GM18502 (cell line): ENCODE measurements at regions not wholly inside any gene's neighbourhood (a gene's known extent, or its start where the extent isn't known, plus 50 kb on each side); places are given as distances from the start of the nearest gene placed in this dataset.

Source experiments
- ATAC-seq: cut with Tn5 transposase; IDR thresholded peaks from one replicate; pipeline ENCODE4 v1.9.1; 2021; ENCODE audit warnings: mild to moderate bottlenecking; ENCODE audit not compliant: unreplicated experiment, poor library complexity

DNA sequence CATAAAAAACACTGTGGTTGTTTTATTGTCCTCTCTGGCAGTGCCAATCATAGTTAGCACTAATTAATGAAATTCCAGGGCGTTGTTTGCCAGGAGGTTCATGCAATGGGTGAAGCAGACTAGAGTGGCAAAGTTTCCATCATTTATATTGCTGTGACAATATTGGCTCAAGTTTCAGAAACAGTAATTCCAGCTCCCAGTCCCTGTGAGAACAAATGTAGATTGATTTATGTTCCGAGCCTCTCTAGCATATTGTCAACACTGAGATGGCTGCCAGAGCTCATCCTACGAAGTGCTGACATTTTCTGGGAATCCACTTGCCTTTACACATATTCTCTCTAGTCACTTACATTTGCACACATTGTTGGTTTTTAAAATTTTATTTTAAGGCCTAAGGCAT lies 440.0 kb upstream of the IGFBP7 start:
- no peak for ATAC-seq

DNA sequence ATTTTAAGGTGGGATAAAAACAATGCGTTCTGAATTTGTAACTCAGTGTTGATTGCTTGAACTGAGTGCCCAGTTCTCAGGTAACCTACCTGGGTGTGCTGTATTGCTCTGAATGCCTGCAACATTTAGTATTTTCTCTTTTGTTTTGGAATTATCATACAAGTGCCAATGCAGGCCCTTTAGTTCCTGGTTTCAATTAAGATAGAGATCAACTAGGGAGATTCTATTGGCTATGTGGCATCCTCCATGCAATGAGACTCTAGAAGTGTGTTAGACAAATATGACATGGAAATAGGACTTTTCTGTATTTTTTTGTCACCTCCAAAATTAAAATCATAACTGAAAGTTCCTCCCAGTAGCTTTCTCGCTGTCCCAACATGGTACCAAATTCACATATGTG lies 438.7 kb upstream of the IGFBP7 start:
- ATAC-seq, result no peak

DNA sequence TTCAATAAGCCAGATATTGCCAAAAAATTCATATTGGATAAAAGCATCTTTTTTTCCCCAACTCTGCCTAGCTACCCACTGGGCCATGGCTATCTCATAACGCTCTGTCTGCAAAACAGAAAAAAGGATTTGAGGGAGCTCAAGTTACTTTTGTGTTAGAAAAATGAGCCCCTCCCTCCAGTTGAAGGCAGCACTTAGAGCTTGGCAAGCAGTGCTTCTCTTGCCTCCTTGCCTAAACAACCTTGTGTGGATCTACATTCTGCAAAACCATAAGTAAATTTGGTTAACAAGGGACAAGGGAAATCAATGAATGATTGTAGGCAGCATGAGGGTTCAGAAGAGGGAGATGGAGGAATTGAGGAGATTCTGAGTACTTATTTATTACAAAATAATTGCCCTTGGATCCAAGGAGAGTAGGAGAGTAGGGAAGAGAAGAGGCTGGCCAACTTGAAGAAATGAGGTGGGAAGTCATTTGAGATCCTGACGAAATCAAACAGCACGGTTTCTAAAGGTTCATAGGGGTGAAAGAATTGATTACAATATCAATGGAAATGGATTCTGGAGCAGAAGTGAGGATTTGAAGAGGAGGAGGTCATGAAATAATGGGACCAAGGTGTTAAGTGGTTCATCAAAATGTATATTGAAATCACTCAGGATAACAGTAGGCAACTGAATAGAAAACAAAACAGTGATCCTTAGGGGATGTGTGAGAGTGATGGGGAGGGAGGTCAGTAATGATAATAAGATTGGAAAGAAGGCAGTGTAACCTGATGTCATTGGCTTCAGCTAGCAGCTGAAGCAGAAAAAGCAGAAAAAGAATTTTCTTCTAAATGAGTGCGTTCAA lies 434.8 kb upstream of the IGFBP7 start:
- no peak for ATAC-seq

DNA sequence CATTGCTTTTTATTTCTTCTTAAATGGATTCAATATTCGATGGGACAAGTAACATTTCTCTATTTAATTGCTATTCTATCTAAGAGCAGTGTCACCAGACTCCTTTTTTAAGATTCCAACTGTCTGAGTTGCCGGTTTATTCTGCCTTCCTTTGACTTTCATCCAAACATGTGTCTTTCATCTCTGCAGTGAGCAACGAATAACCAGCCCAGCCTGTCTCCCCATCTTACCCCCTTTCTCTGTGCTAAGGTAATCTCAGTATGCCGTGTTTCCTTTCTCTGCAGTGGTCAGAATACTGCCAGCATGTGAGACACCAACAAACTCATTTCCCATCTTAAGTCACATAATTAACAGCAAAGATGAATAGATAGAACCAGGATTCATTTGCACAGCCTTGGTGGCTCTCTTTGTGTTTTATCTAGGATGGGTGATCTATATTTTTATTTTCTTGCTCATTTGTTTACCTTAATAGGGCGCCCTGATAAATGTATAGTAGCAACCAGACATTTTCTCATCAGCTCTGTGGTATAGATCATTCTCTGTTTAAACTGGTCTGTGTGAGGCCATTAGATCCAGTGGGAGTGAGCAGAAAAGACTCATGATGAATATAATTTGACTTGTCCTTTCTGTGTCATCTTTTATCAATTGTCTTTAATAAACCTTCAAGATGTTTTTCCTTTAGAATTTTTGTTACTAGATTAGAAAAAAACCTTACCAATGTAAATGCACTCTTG lies 394.8 kb upstream of the IGFBP7 start:
- no peak for ATAC-seq

DNA sequence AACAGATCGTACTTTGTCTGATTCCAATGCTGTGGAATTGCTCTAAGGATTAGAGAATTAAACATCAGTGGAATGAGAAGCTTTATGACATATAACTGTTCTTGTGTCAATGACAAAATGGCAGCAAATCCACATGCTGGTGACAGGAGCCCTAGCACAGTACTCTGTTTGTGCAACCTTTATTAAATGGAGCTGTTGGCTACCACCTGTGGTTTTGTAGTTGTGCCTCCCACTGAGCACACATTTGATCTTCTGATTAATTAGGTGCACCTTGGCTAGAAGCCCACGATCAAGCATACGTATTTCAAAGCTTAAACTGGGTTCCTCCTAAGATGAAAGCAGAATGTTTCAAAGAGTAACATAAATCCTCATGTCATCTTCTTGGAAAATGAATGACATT lies 394.0 kb upstream of the IGFBP7 start:
- no peak for ATAC-seq

DNA sequence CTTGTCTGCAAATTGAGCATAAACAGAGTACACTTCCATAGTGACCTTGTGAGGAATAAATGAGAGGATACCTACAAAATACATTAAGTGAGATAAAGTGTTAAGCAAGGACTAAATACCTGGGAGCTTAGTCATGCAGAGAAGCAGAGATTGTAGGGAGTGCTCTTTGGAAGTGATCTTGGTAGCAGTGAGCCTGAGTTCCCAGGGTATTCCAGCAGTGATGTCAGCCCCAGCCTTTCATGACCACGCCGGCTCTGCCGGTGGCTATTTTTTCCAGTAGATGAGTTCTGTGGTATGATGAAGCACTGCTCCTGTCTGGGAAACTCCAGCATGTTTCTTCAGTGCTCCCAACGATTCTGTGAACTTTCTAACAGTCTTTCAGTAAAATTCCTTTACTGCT lies 391.5 kb upstream of the IGFBP7 start:
- no peak for ATAC-seq

DNA sequence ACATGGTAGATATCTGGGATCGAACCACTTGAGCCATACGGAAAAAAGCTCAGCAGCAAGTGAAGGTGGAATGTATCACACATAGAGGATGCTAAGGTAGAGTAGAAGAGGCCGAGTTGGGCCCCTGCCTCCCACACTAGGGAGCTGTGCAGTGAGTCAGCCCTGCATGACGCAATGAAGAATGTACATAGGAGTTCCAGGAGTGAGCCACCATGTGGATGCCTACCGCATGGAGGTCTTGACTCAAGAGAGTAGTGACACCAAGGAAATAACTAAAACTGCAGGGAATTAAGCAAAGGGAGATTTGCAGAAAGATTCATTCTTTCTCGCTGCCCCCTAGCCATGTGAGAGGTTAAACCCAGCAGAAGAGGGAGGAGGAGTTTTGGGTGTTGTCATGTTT lies 389.6 kb upstream of the IGFBP7 start:
- ATAC-seq, result no peak

DNA sequence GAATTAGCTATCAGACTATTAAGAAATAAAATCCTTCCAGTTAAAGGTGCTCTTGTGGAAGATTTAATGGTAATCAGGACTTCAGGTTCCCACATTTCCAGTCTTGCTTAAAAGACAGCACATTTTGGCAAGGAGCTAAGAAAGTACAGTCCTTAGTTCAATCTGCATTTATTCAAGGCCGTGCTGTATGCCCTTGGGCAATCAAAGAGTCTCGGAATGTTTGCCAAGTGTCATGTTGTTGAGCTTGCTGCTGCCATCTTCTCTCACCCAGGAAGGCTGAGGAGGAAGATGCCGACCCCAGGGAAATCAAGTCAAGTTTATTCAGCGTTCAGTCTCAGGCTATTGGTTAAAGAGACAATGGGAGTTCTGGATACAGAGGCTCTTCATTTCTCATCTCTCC lies 388.1 kb upstream of the IGFBP7 start:
- ATAC-seq, result no peak

DNA sequence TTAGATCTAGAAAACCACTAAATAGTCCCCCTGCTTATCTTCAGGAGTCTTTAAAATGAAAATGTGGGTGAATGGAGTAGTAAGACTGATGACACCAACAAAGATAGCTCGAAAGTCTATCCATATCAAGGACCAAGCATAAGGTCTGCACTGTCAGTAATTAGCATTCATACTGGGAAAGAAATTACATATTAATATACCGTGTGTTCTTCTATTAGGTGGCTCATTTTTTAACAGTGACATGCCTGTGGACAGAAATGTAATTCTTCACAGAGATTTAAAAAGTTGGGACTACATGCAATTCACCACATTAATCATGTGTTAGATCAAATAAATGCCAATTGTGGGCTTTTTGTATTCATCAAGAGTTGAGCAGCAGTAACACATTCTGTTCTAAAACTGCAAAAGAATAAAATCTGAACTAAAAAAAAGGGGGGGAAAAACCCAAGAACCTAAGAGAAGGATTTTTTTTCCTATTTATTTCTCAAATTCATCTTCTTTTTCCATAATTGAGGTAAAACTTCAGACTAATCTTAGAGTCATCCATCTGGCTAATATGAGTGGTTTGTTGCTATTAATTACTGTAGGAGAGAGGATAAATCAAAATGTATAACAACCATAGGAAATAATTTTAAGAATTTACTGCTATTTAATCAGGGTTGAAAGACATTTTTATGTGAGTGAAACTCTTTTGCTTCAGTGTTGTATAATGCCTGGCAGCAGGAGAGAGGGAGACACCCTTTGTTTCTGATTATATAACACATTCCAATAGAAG lies 386.7 kb upstream of the IGFBP7 start:
- no peak for ATAC-seq

DNA sequence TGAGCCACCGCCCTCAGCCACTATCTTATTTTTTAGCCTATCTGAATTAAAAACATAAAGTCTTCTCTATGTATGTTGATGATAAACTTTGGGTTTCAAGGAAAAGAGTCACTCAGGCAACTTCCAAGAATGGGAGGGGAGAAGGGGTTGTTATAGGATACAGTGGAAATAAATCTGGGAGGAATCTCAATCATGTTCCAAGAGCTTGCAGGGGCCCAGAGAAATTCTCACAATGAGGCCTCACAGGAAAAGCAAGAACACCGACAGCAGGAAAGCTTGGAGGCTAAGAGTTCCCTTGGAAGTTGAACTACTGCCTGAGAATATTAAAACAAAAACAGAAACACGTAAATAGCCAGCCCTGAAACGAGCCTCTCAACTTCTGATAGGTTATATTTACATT lies 384.6 kb upstream of the IGFBP7 start:
- ATAC-seq, result no peak

DNA sequence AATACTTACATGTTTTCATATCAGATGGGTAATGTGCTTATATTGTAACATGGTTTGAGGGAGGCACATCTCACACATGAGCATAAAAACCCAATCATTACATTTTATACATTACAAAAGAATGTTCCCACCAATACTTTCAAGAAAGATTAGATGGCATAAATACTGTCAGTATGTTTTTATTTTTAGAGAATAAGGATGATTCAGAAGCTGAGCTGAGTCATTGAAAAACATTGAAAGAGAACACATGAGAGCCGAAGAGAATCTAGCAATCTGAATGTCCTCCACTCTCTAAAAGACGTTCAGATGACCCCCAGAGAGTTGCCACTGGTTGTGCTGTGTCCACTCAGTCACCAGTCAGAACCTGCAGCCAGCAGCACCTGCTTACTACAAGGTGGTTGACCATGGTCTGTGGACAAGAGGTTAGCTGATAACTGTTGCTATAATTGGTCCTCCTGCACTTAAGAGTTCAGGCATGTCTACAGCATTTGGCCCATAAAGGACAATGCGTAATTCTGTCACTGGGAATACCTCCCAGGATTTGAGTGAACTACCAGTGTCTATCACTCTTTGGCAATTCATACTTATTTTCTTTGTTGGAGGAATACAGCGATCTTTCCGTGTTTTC lies 382.2 kb upstream of the IGFBP7 start:
- ATAC-seq, result no peak

DNA sequence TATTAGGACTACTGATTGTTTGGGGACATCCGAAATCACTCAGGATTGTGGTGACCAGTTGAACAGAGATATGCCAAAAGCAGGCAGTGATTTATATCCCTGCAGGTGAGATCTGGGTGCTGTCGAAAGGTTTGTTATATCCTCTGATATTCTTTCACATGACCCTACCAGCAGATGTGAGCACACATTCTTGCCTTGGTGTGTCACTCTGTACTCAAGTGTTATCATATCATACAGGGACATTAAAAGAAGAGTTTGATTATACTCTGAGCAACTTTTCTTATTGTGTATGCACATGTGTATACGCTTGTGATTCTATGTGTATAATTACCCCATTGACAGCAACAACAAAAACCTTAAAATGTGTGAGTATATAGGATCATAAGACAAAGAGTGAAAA lies 381.2 kb upstream of the IGFBP7 start:
- no peak for ATAC-seq

DNA sequence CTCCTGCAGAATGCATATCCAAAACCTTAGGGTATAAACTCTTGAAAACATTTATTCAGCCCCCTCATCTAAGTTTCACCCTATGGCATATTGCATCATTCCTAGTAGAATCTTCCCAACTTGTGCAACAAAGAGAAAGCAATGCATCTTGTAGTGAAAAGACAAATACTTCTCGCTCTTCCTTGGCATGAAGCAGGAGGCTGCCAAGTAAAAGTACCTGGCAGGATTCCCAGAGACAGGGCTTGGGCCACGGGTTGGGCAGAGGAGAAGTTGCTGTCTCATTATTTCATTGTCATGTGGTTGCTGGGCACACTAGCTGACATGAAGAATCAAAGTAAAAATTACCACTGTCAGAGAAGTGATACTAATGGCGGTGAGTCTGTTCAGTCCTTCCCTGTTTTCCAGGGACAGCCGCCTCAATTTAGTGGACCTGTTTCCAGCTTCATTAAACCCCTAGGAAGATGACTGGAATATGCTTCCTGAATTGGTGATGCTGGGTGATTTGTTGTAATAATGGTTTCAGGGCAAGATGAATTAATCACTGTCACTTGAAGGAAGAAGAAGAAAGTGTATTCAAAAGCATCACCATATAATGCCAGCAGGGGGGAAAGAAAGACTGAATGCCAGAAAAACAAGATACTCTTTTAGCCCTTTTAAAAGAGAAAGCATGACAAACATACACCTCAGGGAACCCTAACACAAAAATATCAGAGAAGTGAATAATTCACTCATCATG lies 380.5 kb upstream of the IGFBP7 start:
- ATAC-seq, result no peak

DNA sequence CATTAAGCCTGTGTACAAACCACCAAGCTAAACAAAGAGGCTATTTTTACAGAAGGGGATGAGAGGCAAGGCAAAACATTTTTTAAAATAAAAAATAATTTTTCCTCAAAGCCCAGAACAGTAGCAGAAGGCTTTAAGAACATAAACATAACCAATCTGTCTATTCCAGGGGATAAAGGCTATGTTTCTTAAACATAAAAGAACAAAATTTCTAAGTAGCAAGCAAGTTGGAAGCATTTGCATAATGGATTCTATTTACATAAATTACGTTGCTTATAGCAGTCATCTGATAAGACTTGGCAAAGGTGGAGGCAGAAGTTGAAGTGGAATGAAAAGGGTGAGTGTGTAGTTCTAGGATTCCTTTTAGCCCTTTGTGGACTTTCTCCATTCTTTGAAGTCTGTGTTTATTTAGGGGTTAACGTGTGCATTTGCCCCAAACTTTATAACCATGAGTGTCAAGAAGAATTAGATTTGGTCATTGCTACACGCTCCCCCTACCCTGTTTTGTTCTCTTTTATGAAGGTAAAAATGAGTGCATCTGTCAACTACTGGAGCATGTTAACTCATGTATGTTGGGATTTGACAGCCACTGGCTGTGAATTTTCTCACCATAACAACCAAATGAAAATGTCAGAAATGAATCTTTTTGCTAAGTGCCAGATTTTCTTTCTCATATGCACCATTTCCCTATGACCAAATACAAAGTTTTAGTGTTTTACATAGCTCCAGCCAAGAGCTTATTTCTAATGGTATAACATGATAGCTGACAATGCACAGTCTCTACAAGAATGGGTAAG lies 378.4 kb upstream of the IGFBP7 start:
- no peak for ATAC-seq

DNA sequence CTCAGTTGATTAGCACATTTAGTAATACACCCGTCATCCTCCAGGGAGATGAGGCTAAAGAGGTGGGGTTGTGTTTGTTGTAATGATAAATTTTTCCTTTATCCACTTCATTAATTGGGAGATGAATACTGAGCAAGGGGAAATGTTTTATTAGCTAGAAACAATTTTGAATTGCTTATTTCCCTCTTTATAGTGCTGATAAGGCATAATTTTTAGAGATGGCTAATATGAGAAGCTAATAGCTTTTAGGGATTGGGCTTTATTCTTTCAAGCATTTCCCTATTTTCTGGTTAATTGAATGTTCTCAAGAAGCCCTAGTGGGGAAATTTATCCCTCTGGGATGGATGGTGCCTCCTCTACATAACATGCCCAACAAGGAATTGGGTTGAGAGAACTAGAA lies 365.2 kb upstream of the IGFBP7 start:
- ATAC-seq, result no peak

DNA sequence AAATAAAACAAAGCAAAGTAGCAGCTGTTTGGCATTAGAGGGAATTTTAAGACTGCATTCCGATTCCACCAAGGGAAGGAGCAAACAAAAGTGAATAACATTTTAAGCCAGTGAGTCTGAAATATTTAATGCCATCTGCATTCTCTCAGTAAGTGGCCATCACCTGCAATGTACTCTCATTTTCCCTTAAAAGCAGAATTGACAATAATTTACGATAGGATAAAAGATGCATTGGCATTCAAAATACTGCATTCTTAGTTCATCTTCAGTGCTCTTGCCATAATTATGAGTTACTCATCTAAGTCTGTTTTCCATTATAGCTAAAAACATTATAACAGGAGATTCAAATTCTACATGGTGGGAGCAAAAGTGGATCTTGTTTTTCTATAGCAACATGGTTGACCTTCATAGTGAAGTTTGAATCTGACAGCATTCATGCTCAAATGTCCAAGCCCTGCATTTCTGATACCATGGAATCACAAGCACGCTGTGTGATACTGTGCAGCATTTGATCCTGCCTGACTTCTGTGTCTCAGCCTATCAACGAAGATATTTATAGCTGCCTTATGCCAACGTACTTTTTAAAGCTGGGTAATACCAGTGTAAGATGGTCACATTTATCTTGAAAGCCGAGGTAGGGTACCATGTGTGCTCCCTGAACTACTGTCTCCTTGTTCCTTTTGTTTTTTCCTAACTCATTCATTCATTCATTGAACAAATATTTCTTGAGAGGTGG lies 355.3 kb upstream of the IGFBP7 start:
- ATAC-seq, result no peak

DNA sequence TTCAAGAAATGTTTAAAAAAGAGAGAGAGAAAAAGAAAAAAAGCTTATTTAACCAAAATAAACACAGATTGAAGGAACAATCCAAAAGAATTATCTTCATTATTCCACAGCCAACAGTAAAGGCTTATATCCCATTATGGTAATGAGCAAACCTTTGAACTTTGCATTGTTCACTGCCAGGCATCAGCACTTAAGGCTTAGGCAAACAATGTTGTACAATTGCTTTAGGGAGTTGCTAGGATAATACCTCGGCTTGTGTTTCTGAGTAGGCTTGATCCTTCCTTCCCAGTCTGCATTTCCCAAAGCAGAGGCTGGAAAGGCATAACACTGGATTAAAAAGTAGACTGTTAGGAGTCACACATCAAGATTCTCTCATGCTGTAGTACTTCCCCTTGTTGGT lies 352.7 kb upstream of the IGFBP7 start:
- ATAC-seq, result no peak

DNA sequence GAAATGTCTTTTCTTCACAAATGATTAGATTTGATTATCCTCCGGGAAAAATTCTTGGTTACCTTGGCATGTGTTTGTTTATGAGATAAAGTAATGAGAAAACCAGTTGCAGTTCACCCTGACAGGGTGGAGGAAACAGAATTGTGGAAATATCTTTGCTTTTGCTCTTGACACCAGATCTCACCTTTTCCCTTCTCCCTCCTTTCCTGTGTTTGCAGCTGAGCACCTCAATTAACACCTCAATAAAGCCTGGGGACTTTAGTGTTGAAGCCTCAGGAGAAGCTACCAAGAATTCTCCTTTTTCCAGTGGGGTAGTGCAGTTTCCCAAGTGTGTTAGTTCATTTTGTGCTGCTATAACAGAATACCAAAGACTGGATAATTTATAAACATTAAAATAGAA lies 350.8 kb upstream of the IGFBP7 start:
- ATAC-seq, result no peak

DNA sequence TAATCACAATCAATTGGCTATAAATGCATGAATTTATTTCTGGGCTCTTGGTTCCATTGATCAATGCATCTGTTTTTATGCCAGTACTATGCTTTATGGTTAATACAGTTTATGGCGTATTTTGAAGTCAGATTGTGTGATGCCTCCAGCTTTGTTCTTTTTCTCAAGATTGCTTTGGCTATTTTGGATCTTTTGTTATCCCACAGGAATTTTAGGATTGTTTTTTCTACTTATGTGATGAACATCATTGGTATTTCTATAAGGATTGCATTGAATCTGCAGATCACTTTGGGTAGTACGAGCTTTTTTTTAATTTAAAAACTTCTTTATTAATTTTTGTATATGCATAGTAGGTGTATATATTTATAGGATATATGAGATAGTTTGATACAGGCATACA lies 338.7 kb upstream of the IGFBP7 start:
- ATAC-seq, result no peak
